ENCODE measurements at regions not wholly inside any gene's neighbourhood (a gene's known extent, or its start where the extent isn't known, plus 50 kb on each side); places are given as distances from the start of the nearest gene placed in this dataset.

- no peak for TF ChIP-seq CTCF (IDR thresholded peaks at IDR 0.05; ENCODE audit: borderline replicate concordance, extremely low read depth, low read length, poor library complexity, severe bottlenecking)
- no peak for TF ChIP-seq EZH2 (IDR thresholded peaks at IDR 0.05; ENCODE audit: borderline replicate concordance, low read depth, low read length, severe bottlenecking)
Observed at GRCh38 chr14:84864548-84865271, 665.2 kb upstream of the FLRT2 start.

Measured in DND-41 (cell line).